Heart right ventricle (tissue), 16 donors: ENCODE measurements at regions not wholly inside any gene's neighbourhood (a gene's known extent, or its start where the extent isn't known, plus 50 kb on each side); places are given as distances from the start of the nearest gene placed in this dataset.

ENCODE experiments used
- ATAC-seq, 8 donors: fragments of 200-7000 bp; cut with Tn5 transposase; one replicate each; pipeline ENCODE4 v1.9.1; 2020; ENCODE audit warnings: mild to moderate bottlenecking in 8 of 8, moderate library complexity in 8 of 8, moderate number of reproducible peaks in 1 of 8
- DNase-seq, 2 donors: peaks; one replicate each; pipeline ENCODE4 v3.0.0-alpha.2; 2020
- H3K27ac ChIP-seq, 10 donors: fragments of 200-600 bp; sonication (generic) in 2 of 10; one replicate each; pipeline versions ENCODE4 v1.5.0 to v1.8.0; 2020 to 2022; ENCODE audit warnings: mild to moderate bottlenecking in 3 of 10
- H3K27me3 ChIP-seq, 7 donors: fragments of 200-600 bp; one replicate each; pipeline ENCODE4 v1.8.0; 2021 to 2022; ENCODE audit warnings: mild to moderate bottlenecking in 2 of 7
- H3K36me3 ChIP-seq, 9 donors: fragments of 200-600 bp; sonication (generic) in 1 of 9; one replicate each; pipeline versions ENCODE4 v1.5.0 to v1.8.0; 2020 to 2022; ENCODE audit warnings: mild to moderate bottlenecking in 2 of 9
- H3K4me1 ChIP-seq, 9 donors: fragments of 200-600 bp; sonication (generic) in 1 of 9; one replicate each; pipeline versions ENCODE4 v1.5.0 to v1.8.0; 2020 to 2022; ENCODE audit warnings: mild to moderate bottlenecking in 4 of 9
- H3K4me3 ChIP-seq, 10 donors: fragments of 200-600 bp; sonication (generic) in 2 of 10; one replicate each; pipeline versions ENCODE4 v1.5.0 to v1.8.0; 2020 to 2022; ENCODE audit warnings: mild to moderate bottlenecking in 7 of 10, moderate library complexity in 2 of 10
- H3K9me3 ChIP-seq, 11 donors: fragments of 200-600 bp in 10 of 11; sonication (generic) in 2 of 11; one replicate each; pipeline versions ENCODE4 v1.5.0 to v1.8.0; 2013 to 2022; ENCODE audit warnings: mild to moderate bottlenecking in 2 of 11, control low read depth in 1 of 11, moderate library complexity in 1 of 11
- CTCF ChIP-seq, 9 donors: fragments of 200-600 bp; sonication (generic) in 2 of 9; IDR thresholded peaks; one replicate each; pipeline versions ENCODE4 v1.5.0 to v1.8.0; 2021 to 2022; ENCODE audit warnings: antibody characterized with exemption in 9 of 9, mild to moderate bottlenecking in 5 of 9, moderate library complexity in 1 of 9
- WGBS, 2 donors: extraction: QIAGEN DNeasy Blood & Tissue Kit; methylation state at CpG; one replicate each; pipeline ENCODE4 v1.1.7; 2013; ENCODE audit warnings: inconsistent platforms in 1 of 2; 5-methylcytosine and 5-hydroxymethylcytosine counted together
- intact Hi-C, 10 donors: fragments of 100-400 bp; cut with DNase I; formaldehyde crosslinking; loops; one replicate each; pipeline versions ENCODE4 v1.11.1 to v1.14.2; 2022
- donor health status: Arrhythmogenic right ventricular cardiomyopathy.
- donor health status: ischemic (EF 13 %, LVEDD 7.1; RV severe dilation, severe dysfunction).
- donor health status: healthy with polysubstance abuse.
- donor health status: DM: no; HTN: yes; CAD: no.
- donor health status: DM: no; HTN: no; CAD: no.
- donor health status: ischemic (EF 25% LVEDD 6.9; RV normal size, moderate dysfunction).
- donor health status: ischemic (EF 25% LVEDD 5.7; RV mildly dilated, moderate dysfunction).
- donor health status: healthy.
- donor health status: DM: yes; HTN: yes; CAD: no.
- donor health status: Ischemic cardiomyopathy.
- donor health status: ischemic (EF 35%, LVEDD 5.7; RV mildly dilated, moderate dysfunction).
- donor health status: nonischemic (EF 11% LVEDD 7.7; RV severe dilation, severe dysfunction).
- donor health status: DM: yes; HTN: yes; CAD: no.
- donor health status: PGD.
- donor health status: ischemic (EF 29% LVEDD 5.4; RV normal size, mild dysfunction).
- donor health status: nonischemic (EF 23%, LVEDD 6.1; RV moderate dilation, normal function).

DNA sequence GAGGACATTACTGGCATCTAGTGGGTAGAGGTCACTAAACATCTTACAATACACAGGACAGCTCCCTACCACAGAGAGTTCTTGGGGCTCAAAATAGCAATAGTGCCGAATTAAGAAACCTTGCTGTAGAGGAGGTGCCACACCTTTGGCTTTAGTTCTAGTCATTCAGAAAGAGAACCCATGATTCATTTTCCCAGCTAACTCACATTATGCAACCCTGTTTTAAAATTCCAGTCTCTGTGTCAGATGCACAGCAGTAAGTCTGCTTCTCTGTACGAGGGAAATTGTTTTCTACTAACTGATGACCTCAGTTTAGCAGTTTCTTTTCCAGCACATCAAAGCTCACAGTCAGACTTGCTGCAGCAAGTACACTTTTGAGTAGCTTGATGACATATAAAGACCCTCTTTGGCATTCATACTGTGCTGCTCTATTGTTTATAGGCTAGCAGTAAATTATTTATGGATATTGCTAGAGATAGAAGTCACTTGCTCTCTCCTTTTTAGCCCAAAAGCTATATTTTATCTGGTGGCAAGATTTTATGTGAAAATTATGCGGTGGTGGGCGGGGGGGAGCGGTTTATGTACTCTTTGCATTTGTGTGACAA, 487.8 kb upstream of the MAGEB18 start:
- TF ChIP-seq CTCF (IDR thresholded peaks at IDR 0.05): no peak
- Histone ChIP-seq H3K36me3 (no peaks in the 10 kb centered on the region), H3K27ac (no peak overlapping the region), H3K4me3 (no peak overlapping the region), H3K4me1 (no peaks in the 10 kb centered on the region), H3K27me3 (no peaks in the 10 kb centered on the region), H3K9me3 (peaks cover 0 to 8% (median 0%) of the 10 kb centered on the region in 11 donors)
- 66 to 71% methylated on average over 5 of the region's 5 CpGs for WGBS, 2 donors
- ATAC-seq (no peak), DNase-seq (no peak)
- intact Hi-C loops: no loop called here

DNA sequence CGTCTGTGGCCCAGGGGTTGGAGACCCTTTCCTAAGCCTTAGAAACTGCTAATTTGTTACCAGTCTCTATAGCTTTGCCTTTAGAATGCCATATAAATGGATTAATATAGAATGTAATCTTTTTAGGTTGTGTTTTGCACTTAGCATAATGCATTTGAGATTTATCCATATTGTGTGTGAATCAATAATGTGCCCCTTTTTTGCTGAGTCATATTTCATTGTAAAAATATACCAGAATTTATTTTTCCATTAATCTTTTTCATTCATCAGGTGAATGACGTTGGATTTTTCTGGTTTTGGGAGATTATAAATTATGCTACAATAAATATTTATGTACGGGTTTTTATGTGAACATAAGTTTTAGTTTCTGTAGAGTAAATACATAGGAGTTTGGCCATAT, 478.8 kb upstream of the MAGEB18 start:
- 76 to 86% methylated on average over 3 of the region's 3 CpGs for WGBS, 2 donors
- H3K9me3 ChIP-seq: no peaks in the 10 kb centered on the region
- no peaks in the 10 kb centered on the region for H3K4me1 ChIP-seq
- H3K4me3 ChIP-seq: no peak overlapping the region
- ATAC-seq: no peak
- intact Hi-C loops: no loop called here
- no peaks in the 10 kb centered on the region for H3K36me3 ChIP-seq
- no peak for DNase-seq
- TF ChIP-seq CTCF (IDR thresholded peaks at IDR 0.05): no peak
- no peak overlapping the region for H3K27ac ChIP-seq
- no peaks in the 10 kb centered on the region for H3K27me3 ChIP-seq

- WGBS, 2 donors: 64 to 65% methylated on average over 5 of the region's 5 CpGs
- H3K4me1 ChIP-seq: no peaks in the 10 kb centered on the region
- H3K36me3 ChIP-seq: no peaks in the 10 kb centered on the region
- no peak for ATAC-seq
- intact Hi-C loops: no loop called here
- no peak overlapping the region for H3K4me3 ChIP-seq
- TF ChIP-seq CTCF (IDR thresholded peaks at IDR 0.05): no peak
- no peaks in the 10 kb centered on the region for H3K27me3 ChIP-seq
- H3K27ac ChIP-seq: no peak overlapping the region
- no peak for DNase-seq
- no peaks in the 10 kb centered on the region for H3K9me3 ChIP-seq
These were observed 474.4 kb upstream of the MAGEB18 start for GRCh38 chrX:25663701-25664100.

- 74% methylated on average over 4 of the region's 4 CpGs for WGBS, 2 donors
- no peak overlapping the region for H3K4me3 ChIP-seq
- no peak for ATAC-seq
- H3K36me3 ChIP-seq: no peaks in the 10 kb centered on the region
- no peaks in the 10 kb centered on the region for H3K4me1 ChIP-seq
- no peak overlapping the region for H3K27ac ChIP-seq
- no peaks in the 10 kb centered on the region for H3K9me3 ChIP-seq
- no peak for DNase-seq
- H3K27me3 ChIP-seq: no peaks in the 10 kb centered on the region
- intact Hi-C loops: no loop called here
- no peak for TF ChIP-seq CTCF (IDR thresholded peaks at IDR 0.05)
These were observed 472.7 kb upstream of the MAGEB18 start for GRCh38 chrX:25665431-25665830.
